Right lobe of liver (tissue), 4 donors: ENCODE measurements at regions not wholly inside any gene's neighbourhood (a gene's known extent, or its start where the extent isn't known, plus 50 kb on each side); places are given as distances from the start of the nearest gene placed in this dataset.

Experiments
- POLR2A ChIP-seq: fragments of 450-650 bp; IDR thresholded peaks from one replicate; pipeline ENCODE4 v1.6.1; 2017; ENCODE audit warnings: antibody characterized with exemption, mild to moderate bottlenecking
- TF ChIP-seq, protein P1 (sequence below), 4 donors: fragments of 200-600 bp in 3 of 4; fragments of 450-650 bp in 1 of 4; IDR thresholded peaks; one replicate each; pipeline versions ENCODE4 v1.5.1 to v1.8.0; 2016 to 2022; ENCODE audit warnings: antibody characterized with exemption in 4 of 4, mild to moderate bottlenecking in 2 of 4
- donor health status: DM: no; HTN: no; CAD: no.
- donor health status: DM: no; HTN: no; CAD: no.
- donor health status: DM: no; HTN: yes; CAD: no.

DNA sequence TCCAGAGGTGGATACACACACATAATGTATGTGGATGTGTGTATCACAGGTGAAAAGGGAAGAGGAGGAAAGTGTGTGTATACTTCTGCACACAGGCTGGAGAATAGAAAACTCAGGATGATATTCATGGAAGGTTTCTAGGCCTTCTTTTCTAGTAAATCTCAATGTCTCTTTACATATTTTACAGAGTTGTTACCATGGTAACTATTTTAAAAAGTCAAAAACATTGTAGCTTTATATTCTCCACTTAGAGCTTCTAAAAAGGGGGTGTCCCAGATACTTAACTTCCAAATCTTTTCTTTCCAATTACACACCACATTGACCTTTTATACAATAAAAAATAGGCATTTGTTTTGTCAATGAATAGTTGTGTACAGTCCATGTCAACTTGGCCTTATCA lies 604.8 kb upstream of the LCORL start:
- TF ChIP-seq, protein P1, sequence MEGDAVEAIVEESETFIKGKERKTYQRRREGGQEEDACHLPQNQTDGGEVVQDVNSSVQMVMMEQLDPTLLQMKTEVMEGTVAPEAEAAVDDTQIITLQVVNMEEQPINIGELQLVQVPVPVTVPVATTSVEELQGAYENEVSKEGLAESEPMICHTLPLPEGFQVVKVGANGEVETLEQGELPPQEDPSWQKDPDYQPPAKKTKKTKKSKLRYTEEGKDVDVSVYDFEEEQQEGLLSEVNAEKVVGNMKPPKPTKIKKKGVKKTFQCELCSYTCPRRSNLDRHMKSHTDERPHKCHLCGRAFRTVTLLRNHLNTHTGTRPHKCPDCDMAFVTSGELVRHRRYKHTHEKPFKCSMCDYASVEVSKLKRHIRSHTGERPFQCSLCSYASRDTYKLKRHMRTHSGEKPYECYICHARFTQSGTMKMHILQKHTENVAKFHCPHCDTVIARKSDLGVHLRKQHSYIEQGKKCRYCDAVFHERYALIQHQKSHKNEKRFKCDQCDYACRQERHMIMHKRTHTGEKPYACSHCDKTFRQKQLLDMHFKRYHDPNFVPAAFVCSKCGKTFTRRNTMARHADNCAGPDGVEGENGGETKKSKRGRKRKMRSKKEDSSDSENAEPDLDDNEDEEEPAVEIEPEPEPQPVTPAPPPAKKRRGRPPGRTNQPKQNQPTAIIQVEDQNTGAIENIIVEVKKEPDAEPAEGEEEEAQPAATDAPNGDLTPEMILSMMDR (IDR thresholded peaks at IDR 0.05) = no peak
- TF ChIP-seq POLR2A = no peak
